NCI-H1436 (cell line): ENCODE measurements at regions not wholly inside any gene's neighbourhood (a gene's known extent, or its start where the extent isn't known, plus 50 kb on each side); places are given as distances from the start of the nearest gene placed in this dataset.
"Not testable (repeated sequence)": the region's sequence is repeated elsewhere in the genome, so short reads cannot be mapped to it uniquely, and the experiment has no call there.

ENCODE experiments used
- DNase-seq: peaks from one replicate; lab custom pipeline; 2025; lab: John Stamatoyannopoulos, UW

GRCh38 chr12:128019996-128020544, 246.9 kb upstream of the TMEM132C start:
- DNase-seq = no peak

- DNase-seq = no peak
Measured at GRCh38 chr12:128021561-128021960, 245.4 kb upstream of the TMEM132C start.

GRCh38 chr12:128025589-128026245, 241.3 kb upstream of the TMEM132C start:
- DNase-seq = no peak

GRCh38 chr12:128026696-128027574, 240.0 kb upstream of the TMEM132C start:
- DNase-seq = no peak

- no peak for DNase-seq
Measured at GRCh38 chr12:128033473-128033872, 233.5 kb upstream of the TMEM132C start.

GRCh38 chr12:128040971-128041370, 226.0 kb upstream of the TMEM132C start:
- DNase-seq = no peak

GRCh38 chr12:128042283-128042682, 224.7 kb upstream of the TMEM132C start:
- not testable (repeated sequence) for DNase-seq

- DNase-seq = no peak
Measured at GRCh38 chr12:128042825-128043224, 224.1 kb upstream of the TMEM132C start.

- no peak for DNase-seq
Measured at GRCh38 chr12:128043317-128043716, 223.7 kb upstream of the TMEM132C start.

GRCh38 chr12:128047266-128048060, 219.5 kb upstream of the TMEM132C start:
- DNase-seq = no peak

GRCh38 chr12:128052331-128052730, 214.6 kb upstream of the TMEM132C start:
- DNase-seq = no peak

GRCh38 chr12:128052777-128053176, 214.2 kb upstream of the TMEM132C start:
- DNase-seq = no peak

GRCh38 chr12:128055567-128055966, 211.4 kb upstream of the TMEM132C start:
- DNase-seq = no peak

- DNase-seq = no peak
Measured at GRCh38 chr12:128056136-128056801, 210.7 kb upstream of the TMEM132C start.

- no peak for DNase-seq
Measured at GRCh38 chr12:128057586-128057985, 209.4 kb upstream of the TMEM132C start.

GRCh38 chr12:128059621-128060370, 207.2 kb upstream of the TMEM132C start:
- no peak for DNase-seq

GRCh38 chr12:128068211-128068610, 198.8 kb upstream of the TMEM132C start:
- no peak for DNase-seq

GRCh38 chr12:128069359-128069997, 197.5 kb upstream of the TMEM132C start:
- no peak for DNase-seq

GRCh38 chr12:128073937-128074336, 193.0 kb upstream of the TMEM132C start:
- no peak for DNase-seq

GRCh38 chr12:128075332-128075731, 191.6 kb upstream of the TMEM132C start:
- no peak for DNase-seq
